ENCODE measurements at regions not wholly inside any gene's neighbourhood (a gene's known extent, or its start where the extent isn't known, plus 50 kb on each side); places are given as distances from the start of the nearest gene placed in this dataset.

DNA sequence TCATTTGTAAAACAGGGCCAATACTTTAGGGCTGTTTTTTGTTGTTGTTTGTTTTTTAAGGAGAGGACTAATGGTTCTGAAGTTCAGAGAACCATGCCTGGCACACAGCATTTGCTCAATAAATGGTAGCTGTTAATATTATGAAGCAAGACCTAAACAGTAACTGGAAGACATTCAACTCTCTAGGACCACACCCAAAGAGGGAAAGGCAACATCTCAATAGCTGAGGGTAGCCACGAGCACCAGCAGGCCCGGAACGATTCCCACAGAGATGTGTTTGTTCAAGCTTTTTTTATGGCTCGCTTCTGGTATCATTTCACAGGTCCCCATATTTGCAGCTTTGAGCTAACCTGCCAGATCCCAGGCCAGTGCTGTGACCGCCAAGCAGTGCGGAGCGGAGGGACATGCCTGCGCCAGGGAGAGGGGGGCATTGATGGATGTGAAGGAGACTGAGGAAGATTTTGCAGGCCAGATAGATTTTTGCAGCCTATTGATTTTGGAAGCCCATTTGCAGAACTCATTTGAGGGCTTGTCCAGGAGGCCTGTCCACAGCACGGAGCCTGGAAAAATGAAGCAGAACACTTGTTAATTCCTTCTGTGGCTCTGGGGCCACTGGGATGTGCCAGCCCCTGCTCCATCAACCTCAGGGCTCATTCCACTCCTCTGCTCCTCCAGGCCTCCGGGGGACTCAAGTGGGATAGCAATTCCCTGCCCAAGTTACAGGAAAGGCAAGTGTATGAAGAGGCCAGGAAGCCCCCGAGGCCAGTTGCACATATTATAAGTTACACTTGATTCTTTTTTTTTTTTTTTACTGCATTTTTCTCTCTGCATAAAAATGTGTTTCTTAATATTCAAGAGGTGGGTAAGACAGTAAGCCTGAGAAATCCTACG, 57.3 kb upstream of the FGFR2 start:
- TF ChIP-seq, protein P1, sequence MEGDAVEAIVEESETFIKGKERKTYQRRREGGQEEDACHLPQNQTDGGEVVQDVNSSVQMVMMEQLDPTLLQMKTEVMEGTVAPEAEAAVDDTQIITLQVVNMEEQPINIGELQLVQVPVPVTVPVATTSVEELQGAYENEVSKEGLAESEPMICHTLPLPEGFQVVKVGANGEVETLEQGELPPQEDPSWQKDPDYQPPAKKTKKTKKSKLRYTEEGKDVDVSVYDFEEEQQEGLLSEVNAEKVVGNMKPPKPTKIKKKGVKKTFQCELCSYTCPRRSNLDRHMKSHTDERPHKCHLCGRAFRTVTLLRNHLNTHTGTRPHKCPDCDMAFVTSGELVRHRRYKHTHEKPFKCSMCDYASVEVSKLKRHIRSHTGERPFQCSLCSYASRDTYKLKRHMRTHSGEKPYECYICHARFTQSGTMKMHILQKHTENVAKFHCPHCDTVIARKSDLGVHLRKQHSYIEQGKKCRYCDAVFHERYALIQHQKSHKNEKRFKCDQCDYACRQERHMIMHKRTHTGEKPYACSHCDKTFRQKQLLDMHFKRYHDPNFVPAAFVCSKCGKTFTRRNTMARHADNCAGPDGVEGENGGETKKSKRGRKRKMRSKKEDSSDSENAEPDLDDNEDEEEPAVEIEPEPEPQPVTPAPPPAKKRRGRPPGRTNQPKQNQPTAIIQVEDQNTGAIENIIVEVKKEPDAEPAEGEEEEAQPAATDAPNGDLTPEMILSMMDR (IDR thresholded peaks at IDR 0.05; ENCODE audit: low read depth, low read length, poor library complexity, severe bottlenecking): no peak
- TF ChIP-seq EZH2phosphoT487 (IDR thresholded peaks at IDR 0.05; ENCODE audit: borderline replicate concordance, low read length): no peak
